T1000 (cell line): ENCODE measurements at regions not wholly inside any gene's neighbourhood (a gene's known extent, or its start where the extent isn't known, plus 50 kb on each side); places are given as distances from the start of the nearest gene placed in this dataset.

Experiments used
- DNase-seq: peaks from one replicate; lab custom pipeline; 2025; ENCODE audit warnings: mixed read lengths; lab: John Stamatoyannopoulos, UW

- no peak for DNase-seq
Observed at GRCh38 chr11:98559961-98560360, 460.8 kb upstream of the CNTN5 start.

GRCh38 chr11:98561252-98561651 is 459.5 kb upstream of the CNTN5 start:
- DNase-seq: no peak

- DNase-seq: no peak
Observed at GRCh38 chr11:98561877-98562395, 458.8 kb upstream of the CNTN5 start.

GRCh38 chr11:98564233-98564632 is 456.5 kb upstream of the CNTN5 start:
- no peak for DNase-seq

- DNase-seq: no peak
Observed at GRCh38 chr11:98564881-98565280, 455.9 kb upstream of the CNTN5 start.

- no peak for DNase-seq
Observed at GRCh38 chr11:98565311-98565710, 455.4 kb upstream of the CNTN5 start.

- no peak for DNase-seq
Observed at GRCh38 chr11:98566978-98567377, 453.8 kb upstream of the CNTN5 start.

- no peak for DNase-seq
Observed at GRCh38 chr11:98568013-98568412, 452.7 kb upstream of the CNTN5 start.

- no peak for DNase-seq
Observed at GRCh38 chr11:98572941-98573340, 447.8 kb upstream of the CNTN5 start.

GRCh38 chr11:98587884-98588283 is 432.9 kb upstream of the CNTN5 start:
- DNase-seq: no peak

- no peak for DNase-seq
Observed at GRCh38 chr11:98589967-98590366, 430.8 kb upstream of the CNTN5 start.

GRCh38 chr11:98600103-98600502 is 420.6 kb upstream of the CNTN5 start:
- DNase-seq: no peak

- DNase-seq: no peak
Observed at GRCh38 chr11:98600786-98601773, 419.7 kb upstream of the CNTN5 start.

- DNase-seq: no peak
Observed at GRCh38 chr11:98616098-98616655, 404.6 kb upstream of the CNTN5 start.

GRCh38 chr11:98621767-98622166 is 399.0 kb upstream of the CNTN5 start:
- no peak for DNase-seq

- no peak for DNase-seq
Observed at GRCh38 chr11:98625526-98625925, 395.2 kb upstream of the CNTN5 start.

- DNase-seq: no peak
Observed at GRCh38 chr11:98630736-98631135, 390.0 kb upstream of the CNTN5 start.

- DNase-seq: no peak
Observed at GRCh38 chr11:98657711-98658110, 363.0 kb upstream of the CNTN5 start.

- no peak for DNase-seq
Observed at GRCh38 chr11:98659431-98659830, 361.3 kb upstream of the CNTN5 start.

- no peak for DNase-seq
Observed at GRCh38 chr11:98674390-98674789, 346.4 kb upstream of the CNTN5 start.

- DNase-seq: no peak
Observed at GRCh38 chr11:98679673-98680072, 341.1 kb upstream of the CNTN5 start.

GRCh38 chr11:98701541-98701940 is 319.2 kb upstream of the CNTN5 start:
- no peak for DNase-seq
